ENCODE measurements at regions not wholly inside any gene's neighbourhood (a gene's known extent, or its start where the extent isn't known, plus 50 kb on each side); places are given as distances from the start of the nearest gene placed in this dataset.

DNA sequence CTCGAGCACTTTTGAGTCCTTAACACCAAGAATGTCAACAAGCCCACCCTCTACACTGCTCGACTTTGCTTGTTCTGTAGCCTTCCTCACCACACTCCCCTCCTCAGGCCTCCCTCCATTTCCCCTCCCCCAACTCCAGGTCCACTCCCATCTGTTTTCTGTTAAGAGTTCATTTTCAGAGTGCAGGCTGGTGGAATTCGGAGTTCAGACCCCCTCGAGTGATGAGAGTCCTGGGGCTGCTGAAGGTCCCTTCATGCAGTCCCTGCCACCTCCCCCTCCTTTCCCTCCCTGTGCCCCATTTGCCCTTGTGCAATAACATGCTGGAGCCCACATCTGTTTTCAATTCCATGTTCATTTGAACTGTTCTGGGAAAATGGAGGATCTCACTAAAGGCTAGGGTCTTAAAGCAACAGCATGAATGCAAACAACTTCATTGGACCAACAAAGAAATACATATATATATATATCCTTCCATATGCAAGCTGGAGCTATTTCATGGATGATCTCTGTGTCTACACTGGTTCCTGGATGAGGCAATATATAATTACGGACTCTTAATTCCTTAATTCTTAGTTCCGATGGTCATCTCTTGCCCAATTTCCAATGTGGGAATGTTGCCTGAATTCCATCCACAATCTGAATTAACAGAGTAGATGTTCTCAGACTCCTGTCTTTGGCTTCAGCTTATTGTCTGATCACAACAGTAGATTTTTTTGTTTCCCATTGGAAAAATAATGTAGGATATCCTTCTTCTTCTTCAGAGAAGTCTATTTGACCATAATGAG lies 340.4 kb downstream of the ETS1 start:
- DNase-seq = no peak

- DNase-seq = no peak
Measured at GRCh38 chr11:128246364-128246801, 341.0 kb downstream of the ETS1 start.

DNA sequence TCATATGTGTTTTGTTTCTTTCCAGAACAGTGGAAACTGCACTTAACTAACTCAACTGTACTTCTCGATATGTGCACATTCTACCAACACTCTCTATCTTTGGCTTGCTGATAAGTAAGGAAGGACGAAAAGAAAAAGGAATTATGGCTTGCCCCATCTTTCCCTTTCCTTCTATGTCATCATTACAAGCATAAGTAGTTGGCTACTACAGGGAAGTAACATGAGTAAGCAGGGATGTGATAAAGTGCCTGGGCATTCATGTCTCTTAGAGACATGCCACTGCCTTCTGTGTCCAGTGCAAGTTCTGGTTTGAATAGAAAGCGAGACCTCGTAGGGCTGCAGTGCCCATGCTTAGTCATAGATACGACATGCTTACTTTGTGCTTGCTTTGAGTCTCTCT lies 342.5 kb downstream of the ETS1 start:
- DNase-seq = no peak

DNA sequence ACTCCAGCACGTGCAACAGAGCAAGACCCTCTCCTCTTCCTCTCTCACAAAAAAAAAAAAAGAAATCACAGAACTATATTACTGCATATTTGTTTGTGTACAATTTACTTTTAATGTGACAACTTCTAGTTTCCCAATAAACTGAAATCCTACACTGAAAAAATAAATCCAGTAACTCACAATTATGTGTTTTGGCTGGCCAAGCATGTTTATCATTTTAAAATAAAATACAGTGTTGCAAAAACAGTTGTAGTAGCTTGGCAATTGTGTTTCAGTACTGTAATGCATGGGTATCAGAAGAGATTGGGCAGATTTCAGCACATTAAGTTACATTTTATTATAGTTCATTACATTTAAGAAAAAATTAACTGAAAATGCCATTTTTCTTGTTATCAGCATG lies 344.9 kb downstream of the ETS1 start:
- DNase-seq = no peak

GRCh38 chr11:128240546-128240945 lies 346.8 kb downstream of the ETS1 start:
- DNase-seq = no peak

DNA sequence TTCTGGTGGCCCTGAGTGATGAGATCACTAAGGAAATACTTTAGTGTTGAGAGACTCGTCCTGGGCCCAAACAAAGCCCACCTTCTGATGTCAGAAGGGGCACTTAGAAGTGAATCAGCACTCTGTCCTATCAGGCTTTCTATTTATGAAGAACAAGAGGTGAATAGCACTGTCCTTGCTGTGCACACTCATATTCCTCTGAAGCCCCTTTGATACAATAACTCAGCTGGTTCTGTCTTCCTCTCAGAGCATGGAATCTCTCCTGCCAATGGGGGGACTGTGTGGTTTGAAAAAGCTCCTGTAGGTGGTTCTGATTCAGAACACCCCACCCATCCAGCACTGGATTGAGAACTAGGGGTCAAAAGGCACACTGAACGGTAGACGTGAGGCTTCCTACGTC lies 348.1 kb downstream of the ETS1 start:
- DNase-seq = no peak

DNA sequence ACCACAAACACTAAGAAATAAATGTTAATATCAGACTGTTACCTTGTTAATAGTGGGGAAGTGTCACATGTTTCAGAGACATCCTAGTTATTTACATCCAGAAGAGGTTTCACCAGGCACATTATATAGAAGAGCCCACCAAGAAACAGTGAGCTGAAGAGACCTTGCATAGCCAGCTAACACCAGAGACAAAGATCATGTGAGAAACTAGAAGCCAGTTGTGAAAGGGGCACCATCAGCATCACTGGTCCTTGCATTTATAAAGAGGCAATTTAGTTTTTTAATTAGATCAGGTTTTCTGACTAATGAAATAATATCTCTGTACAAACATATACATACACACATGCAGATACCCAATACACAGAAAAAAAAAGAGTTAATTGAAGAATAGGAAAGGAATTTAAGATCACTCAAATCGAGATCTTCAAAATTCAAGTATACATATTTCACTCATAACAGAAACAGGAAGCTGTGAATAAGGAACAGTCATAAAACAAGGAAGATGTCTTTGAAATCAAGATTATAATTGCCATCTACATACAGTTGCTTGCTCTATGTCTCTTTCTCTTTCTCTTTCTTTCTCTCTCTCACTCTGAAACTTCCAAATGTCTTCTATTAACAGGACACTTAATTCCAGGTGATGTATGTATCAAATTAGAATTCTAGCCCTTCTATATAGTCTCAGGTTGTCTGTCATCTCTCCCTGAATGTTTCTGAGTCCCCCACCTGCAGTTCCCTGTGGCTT lies 348.7 kb downstream of the ETS1 start:
- no peak for DNase-seq

- DNase-seq = no peak
Measured at GRCh38 chr11:128236506-128237498, 350.6 kb downstream of the ETS1 start.

DNA sequence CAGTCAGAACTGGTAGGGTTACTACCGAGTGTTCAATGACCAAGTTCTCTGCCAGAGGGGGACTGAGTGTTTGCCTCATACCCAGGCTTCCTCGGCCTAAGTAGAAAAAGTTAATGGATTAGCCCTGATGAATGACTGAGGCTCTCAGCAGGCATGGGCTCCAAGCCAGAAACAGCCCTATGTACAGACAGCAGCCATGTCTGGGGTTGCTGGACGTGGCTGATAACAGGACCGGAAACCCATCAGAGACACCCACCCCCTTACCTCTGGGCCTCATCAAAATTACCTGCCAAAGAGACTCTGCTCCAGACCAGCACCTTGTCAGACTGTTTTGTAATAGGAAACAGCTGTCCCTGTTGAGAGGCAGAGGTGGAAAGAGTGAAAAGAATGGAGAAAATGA lies 351.4 kb downstream of the ETS1 start:
- DNase-seq = peak; percentile 37

DNA sequence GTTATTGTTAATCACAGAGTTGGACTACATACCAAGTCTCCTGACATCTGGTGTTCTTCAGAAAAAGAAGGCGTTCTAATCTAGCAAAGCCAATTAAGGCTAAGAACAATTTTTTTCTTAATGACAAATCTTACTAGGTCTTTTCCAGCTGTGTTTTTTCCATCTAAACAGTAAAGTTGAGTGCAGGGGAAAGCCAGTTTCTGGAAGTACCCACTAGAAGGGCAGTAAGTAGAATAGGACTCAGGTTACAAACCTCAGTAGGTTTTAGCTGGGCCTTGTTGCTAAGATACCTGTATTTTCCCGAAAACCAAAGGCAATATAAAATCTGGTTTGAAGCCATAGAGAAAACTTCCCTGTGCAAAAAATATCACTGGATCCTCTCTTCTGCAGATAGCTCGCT lies 351.9 kb downstream of the ETS1 start:
- DNase-seq = peak; percentile 9

GRCh38 chr11:128234143-128234542 lies 353.2 kb downstream of the ETS1 start:
- no peak for DNase-seq

DNA sequence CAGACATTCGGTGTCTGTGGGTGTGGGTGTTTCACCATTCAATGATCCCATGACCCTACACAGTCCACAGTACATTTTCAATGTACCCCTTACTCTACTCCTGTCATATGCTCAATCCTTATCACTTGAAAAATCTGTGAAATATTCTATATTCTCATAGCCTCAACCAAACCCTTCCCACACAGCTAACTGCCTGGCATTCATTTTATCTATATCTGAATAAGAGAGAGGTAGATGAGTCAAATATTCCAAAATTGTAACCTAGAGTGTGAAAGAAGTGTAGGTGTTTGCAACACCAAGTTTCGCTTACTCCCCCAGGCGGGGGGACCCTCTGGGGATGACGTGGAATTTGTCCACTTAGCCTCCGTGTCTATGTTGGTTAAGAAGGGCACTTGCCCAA lies 354.8 kb downstream of the ETS1 start:
- DNase-seq = no peak

DNA sequence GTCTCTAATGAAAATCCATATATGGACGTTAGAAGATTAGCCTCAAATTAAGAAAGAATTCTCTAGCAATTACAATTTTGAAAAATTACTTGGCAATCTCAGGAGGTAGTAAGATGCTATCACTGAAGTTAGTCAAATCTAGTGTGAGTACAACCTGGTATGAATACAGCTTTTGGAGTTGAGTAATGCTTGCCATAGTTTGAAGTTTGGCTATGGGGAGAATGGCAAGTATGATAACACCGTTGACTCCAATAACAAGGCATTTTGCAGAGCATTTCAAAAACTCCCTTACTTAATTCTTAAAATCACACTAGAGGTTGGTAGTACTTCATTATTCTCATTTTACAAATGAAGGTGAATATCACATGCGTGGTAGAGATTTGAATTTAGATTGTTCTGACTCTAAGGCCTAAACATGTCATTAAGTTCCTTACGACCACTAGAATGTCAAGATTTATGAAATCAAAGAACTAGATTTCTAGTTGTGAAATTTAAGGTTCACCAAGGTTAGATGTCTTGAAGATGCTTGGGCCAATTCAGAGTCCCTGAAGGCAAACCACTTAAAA lies 355.4 kb downstream of the ETS1 start:
- DNase-seq = no peak

DNA sequence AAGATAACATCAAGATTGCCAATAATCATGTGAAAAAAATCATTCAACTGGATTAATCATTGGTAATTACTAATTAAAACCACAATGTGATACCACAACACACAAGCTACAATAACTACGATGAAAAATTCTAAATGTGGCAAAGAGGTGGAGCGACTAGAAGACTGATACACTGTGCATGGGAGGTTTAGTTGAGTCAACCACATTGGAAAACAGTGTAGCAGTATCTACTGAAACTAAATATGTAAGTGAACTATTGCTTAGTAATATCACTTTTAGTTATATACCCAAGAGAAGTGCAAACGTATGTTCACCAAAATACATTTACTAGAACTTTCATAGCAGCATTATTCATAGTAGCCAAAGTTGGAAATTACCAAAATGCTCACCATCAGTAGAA lies 359.9 kb downstream of the ETS1 start:
- DNase-seq = no peak

- DNase-seq = no peak
Measured at GRCh38 chr11:128226106-128226716, 361.1 kb downstream of the ETS1 start.

DNA sequence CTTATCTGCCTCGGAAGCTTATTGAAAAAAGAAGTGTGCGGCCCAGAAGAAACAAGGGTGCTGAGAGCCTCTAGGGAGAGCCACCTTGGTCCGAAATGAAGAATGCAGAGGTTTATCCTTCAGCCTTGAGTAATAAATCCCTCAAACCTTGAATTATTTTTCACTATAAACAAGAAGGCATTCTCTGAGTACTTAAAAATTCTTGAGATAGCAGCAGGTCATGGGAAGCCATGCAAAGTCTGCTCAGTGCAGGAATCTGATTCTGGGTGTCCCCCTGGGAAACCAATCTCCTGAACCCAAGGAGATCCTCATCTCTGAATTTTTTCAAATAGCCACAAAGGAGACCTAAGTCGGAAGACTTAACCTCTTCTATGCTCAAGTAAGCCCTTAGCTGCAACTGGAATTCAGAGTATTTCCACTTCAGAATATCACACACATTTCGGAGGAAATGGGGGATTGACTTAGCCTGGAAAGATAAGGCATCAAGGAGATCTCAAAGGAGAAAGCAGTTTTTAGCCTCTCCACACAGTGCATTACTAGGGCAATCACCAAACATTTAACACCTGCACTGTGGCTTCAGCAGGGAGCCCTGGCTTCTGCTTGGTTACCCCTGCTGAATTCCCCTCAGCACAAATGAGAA lies 365.0 kb downstream of the ETS1 start:
- no peak for DNase-seq

GRCh38 chr11:128219731-128220120 lies 367.6 kb downstream of the ETS1 start:
- no peak for DNase-seq

- DNase-seq = no peak
Measured at GRCh38 chr11:128216198-128216597, 371.2 kb downstream of the ETS1 start.

- DNase-seq = no peak
Measured at GRCh38 chr11:128215238-128215882, 372.0 kb downstream of the ETS1 start.

- no peak for DNase-seq
Measured at GRCh38 chr11:128214263-128214662, 373.1 kb downstream of the ETS1 start.

DNA sequence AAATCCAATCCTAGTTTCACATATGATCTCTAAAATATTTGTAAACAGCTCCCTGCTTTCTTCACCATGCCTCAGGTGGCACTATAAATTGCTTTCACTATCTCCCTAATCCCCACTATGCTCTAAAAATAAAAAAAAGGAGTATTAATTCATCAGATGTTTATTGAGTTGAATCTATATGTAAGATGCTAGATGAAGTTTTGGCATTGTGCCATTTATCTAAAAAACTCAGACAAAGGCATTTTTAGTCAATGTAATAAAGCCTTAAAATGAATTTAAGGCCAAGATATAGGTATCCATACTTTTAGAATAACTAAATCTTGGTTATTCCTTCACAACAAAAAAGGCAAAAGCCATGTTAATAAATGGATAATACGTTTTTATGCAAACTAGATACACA lies 373.9 kb downstream of the ETS1 start:
- no peak for DNase-seq
